ENCODE measurements at regions not wholly inside any gene's neighbourhood (a gene's known extent, or its start where the extent isn't known, plus 50 kb on each side); places are given as distances from the start of the nearest gene placed in this dataset.

DNA sequence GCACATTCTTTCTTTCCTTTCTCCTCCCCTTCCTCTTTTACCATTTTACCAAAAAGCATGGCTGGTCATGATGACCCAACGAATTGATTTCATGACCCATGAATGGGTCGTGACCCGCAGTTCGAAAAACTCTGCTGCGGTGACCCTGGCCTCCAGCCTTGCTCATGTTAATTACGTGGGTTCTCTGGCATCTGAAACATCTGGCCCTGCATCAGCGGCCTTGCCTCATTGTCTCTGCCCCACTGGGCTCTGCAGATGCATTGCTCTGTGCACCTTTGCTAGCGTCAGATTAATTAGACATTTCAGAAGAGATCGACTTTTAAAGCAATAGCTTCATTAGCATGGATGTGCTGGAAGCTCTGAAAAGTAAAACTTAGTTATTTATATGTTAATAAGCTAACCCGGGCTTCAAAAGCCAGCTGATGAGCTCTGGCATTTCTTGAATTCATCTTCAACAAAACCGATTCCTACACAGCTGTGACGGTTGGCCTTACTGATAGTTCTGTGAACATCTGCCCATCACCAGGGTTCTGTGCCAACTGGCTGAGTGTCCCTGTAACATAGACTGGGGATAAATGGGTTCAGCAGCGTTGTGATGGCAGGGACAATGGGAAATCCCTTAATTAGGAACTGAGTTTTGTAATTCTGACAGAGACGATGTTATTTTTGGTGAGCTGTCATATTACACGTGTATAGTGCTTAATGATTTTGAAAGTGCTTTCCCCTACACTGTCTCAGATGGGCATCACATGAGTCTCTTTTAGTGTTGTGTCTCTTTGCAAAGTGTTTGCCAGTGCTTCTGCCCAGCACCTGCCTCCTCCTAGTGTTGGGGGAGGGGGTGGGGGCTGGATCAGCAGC is 225.9 kb upstream of the EEF2KMT start:
- TF ChIP-seq, protein P1, sequence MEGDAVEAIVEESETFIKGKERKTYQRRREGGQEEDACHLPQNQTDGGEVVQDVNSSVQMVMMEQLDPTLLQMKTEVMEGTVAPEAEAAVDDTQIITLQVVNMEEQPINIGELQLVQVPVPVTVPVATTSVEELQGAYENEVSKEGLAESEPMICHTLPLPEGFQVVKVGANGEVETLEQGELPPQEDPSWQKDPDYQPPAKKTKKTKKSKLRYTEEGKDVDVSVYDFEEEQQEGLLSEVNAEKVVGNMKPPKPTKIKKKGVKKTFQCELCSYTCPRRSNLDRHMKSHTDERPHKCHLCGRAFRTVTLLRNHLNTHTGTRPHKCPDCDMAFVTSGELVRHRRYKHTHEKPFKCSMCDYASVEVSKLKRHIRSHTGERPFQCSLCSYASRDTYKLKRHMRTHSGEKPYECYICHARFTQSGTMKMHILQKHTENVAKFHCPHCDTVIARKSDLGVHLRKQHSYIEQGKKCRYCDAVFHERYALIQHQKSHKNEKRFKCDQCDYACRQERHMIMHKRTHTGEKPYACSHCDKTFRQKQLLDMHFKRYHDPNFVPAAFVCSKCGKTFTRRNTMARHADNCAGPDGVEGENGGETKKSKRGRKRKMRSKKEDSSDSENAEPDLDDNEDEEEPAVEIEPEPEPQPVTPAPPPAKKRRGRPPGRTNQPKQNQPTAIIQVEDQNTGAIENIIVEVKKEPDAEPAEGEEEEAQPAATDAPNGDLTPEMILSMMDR (IDR thresholded peaks at IDR 0.05): no peak
- no peak for TF ChIP-seq POLR2AphosphoS5 (IDR thresholded peaks at IDR 0.05)
